ENCODE measurements at regions not wholly inside any gene's neighbourhood (a gene's known extent, or its start where the extent isn't known, plus 50 kb on each side); places are given as distances from the start of the nearest gene placed in this dataset.

GRCh38 chr9:134585746-134586706 lies 55.6 kb upstream of the COL5A1 start:
- DNase-seq (ENCODE audit: low read depth) = peak; percentile 80
- peak; percentile 52 for TF ChIP-seq CTCF (conservative IDR thresholded peaks at IDR 0.05; ENCODE audit: low read length)
- H3K4me3 ChIP-seq (ENCODE audit: low read length) = no peak overlapping the region

- no peak for TF ChIP-seq CTCF (conservative IDR thresholded peaks at IDR 0.05; ENCODE audit: low read length)
- H3K4me3 ChIP-seq (ENCODE audit: low read length) = no peak overlapping the region
- no peak for DNase-seq (ENCODE audit: low read depth)
Observed at GRCh38 chr9:134589748-134590147, 51.9 kb upstream of the COL5A1 start.

GRCh38 chr9:134590240-134591081 lies 51.1 kb upstream of the COL5A1 start:
- no peak for TF ChIP-seq CTCF (conservative IDR thresholded peaks at IDR 0.05; ENCODE audit: low read length)
- no peak overlapping the region for H3K4me3 ChIP-seq (ENCODE audit: low read length)
- no peak for DNase-seq (ENCODE audit: low read depth)

- peak; percentile 85 for DNase-seq (ENCODE audit: low read depth)
- no peak for TF ChIP-seq CTCF (conservative IDR thresholded peaks at IDR 0.05; ENCODE audit: low read length)
Observed at GRCh38 chr9:134591082-134591571, 50.5 kb upstream of the COL5A1 start.

GRCh38 chr9:134591573-134591981 lies 50.0 kb upstream of the COL5A1 start:
- peak overlapping the region; percentile 49 for H3K4me3 ChIP-seq (ENCODE audit: low read length)
- peak; percentile 92 for DNase-seq (ENCODE audit: low read depth)
- no peak for TF ChIP-seq CTCF (conservative IDR thresholded peaks at IDR 0.05; ENCODE audit: low read length)

More at GRCh38 chr9:134591082-134591571, 50.5 kb upstream of the COL5A1 start:
- peak overlapping the region; percentile 1; the same call in 1 of the 2 replicates for H3K4me3 ChIP-seq (ENCODE audit: low read length)

All from AG10803 (cell line).